ENCODE measurements at regions not wholly inside any gene's neighbourhood (a gene's known extent, or its start where the extent isn't known, plus 50 kb on each side); places are given as distances from the start of the nearest gene placed in this dataset.

DNA sequence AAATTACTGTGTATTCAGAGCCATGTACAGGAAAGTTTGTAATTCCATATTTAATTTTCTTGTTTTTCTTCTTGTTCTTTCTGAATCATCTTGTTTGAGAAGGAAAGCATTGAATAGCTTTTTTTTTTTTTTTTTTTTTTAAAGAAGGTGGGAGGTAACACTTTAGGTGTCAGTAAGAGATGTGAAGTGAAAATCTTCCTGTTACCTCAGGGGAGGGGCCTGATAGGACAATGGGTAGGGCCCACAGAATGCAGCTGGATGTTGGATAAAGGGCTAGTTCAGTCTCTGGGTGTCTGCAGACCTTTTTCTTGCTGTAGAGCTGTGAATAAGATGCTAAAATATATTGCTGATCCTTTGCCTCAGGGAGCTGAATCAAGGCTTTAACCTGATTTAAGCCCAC is 317.4 kb downstream of the MAN2A1 start:
- TF ChIP-seq, protein P1, sequence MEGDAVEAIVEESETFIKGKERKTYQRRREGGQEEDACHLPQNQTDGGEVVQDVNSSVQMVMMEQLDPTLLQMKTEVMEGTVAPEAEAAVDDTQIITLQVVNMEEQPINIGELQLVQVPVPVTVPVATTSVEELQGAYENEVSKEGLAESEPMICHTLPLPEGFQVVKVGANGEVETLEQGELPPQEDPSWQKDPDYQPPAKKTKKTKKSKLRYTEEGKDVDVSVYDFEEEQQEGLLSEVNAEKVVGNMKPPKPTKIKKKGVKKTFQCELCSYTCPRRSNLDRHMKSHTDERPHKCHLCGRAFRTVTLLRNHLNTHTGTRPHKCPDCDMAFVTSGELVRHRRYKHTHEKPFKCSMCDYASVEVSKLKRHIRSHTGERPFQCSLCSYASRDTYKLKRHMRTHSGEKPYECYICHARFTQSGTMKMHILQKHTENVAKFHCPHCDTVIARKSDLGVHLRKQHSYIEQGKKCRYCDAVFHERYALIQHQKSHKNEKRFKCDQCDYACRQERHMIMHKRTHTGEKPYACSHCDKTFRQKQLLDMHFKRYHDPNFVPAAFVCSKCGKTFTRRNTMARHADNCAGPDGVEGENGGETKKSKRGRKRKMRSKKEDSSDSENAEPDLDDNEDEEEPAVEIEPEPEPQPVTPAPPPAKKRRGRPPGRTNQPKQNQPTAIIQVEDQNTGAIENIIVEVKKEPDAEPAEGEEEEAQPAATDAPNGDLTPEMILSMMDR (IDR thresholded peaks at IDR 0.05 in 4 of 5, conservative IDR thresholded peaks at IDR 0.05 in 1 of 5), result no peak
- TF ChIP-seq POLR2A (IDR thresholded peaks at IDR 0.05), result no peak
- Histone ChIP-seq H3K4me3 (no peak overlapping the region), H3K27ac (no peak overlapping the region), H3K4me1 (no peaks in the 10 kb centered on the region), H3K36me3 (no peaks in the 10 kb centered on the region), H3K27me3 (no peaks in the 10 kb centered on the region), H3K9me3 (no peaks in the 10 kb centered on the region)
- in situ Hi-C loops (cut with MboI; ENCODE audit: low sequenced_read_pairs in 4 of 4), result no loop called here
- ATAC-seq (no peak), DNase-seq (no peak)
- intact Hi-C loops (cut with DNase I; ENCODE audit: low total_unique reads), result no loop called here

DNA sequence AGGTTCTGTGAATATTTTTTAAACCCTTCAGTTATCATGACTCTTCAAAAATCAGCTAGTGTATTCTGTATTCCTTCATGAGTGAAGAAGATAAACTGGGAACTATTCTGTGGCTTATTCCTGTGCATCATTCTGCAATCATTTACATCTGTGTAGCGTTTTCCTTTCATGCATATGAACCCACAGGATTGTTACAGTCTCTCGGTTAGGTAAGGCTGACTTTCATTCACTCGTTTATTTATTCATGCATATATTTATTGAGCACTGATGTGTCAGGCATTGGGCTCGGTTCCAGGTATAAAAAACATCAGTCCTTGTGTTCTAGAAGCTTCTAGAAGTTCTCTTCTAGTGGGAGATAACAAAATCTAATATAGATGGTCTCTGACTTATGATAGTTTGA is 318.4 kb downstream of the MAN2A1 start:
- ATAC-seq (no peak), DNase-seq (no peak)
- H3K4me3 ChIP-seq, result no peak overlapping the region
- no peaks in the 10 kb centered on the region for H3K4me1 ChIP-seq
- H3K27ac ChIP-seq, result no peak overlapping the region
- H3K27me3 ChIP-seq, result no peaks in the 10 kb centered on the region
- no peaks in the 10 kb centered on the region for H3K36me3 ChIP-seq
- no peaks in the 10 kb centered on the region for H3K9me3 ChIP-seq
- intact Hi-C loops (cut with DNase I; ENCODE audit: low total_unique reads) (no loop called here), in situ Hi-C loops (cut with MboI; ENCODE audit: low sequenced_read_pairs in 4 of 4) (no loop called here)
- no peak for TF ChIP-seq POLR2A (IDR thresholded peaks at IDR 0.05)
- TF ChIP-seq, protein P1 (IDR thresholded peaks at IDR 0.05 in 4 of 5, conservative IDR thresholded peaks at IDR 0.05 in 1 of 5), result no peak

DNA sequence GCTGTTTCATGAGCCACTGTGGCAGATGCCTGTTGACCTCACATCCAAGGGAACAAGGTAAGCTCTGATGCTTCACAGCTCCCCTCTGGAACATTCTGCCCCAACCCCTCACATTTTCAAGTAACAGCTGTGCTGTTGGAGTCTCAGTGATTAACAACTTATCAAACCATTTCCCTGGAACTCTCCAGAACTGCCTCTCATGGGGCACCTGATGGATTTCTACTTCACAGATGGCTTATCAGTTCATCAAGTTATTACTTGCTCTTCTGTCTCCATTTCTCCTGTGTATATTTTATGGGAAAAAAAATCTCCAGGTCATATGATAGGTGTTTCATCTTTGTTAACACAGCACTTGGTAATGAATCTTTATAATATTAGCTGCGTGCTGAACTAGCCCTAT is 322.4 kb downstream of the MAN2A1 start:
- intact Hi-C loops (cut with DNase I; ENCODE audit: low total_unique reads), result no loop called here
- ATAC-seq (no peak), DNase-seq (no peak)
- Histone ChIP-seq H3K4me3 (no peak overlapping the region), H3K36me3 (no peaks in the 10 kb centered on the region), H3K27me3 (no peaks in the 10 kb centered on the region), H3K4me1 (no peaks in the 10 kb centered on the region), H3K27ac (no peak overlapping the region), H3K9me3 (no peaks in the 10 kb centered on the region)
- in situ Hi-C loops (cut with MboI; ENCODE audit: low sequenced_read_pairs in 4 of 4), result no loop called here
- TF ChIP-seq, protein P1 (IDR thresholded peaks at IDR 0.05 in 4 of 5, conservative IDR thresholded peaks at IDR 0.05 in 1 of 5), result no peak
- no peak for TF ChIP-seq POLR2A (IDR thresholded peaks at IDR 0.05)

- Histone ChIP-seq H3K4me1 (no peaks in the 10 kb centered on the region), H3K4me3 (no peak overlapping the region), H3K27me3 (no peaks in the 10 kb centered on the region), H3K36me3 (no peaks in the 10 kb centered on the region), H3K9me3 (no peaks in the 10 kb centered on the region), H3K27ac (no peak overlapping the region)
- no peak for TF ChIP-seq POLR2A (IDR thresholded peaks at IDR 0.05)
- TF ChIP-seq, protein P1 (IDR thresholded peaks at IDR 0.05 in 4 of 5, conservative IDR thresholded peaks at IDR 0.05 in 1 of 5), result no peak
- intact Hi-C loops (cut with DNase I; ENCODE audit: low total_unique reads) (no loop called here), in situ Hi-C loops (cut with MboI; ENCODE audit: low sequenced_read_pairs in 4 of 4) (no loop called here)
- DNase-seq, result no peak
- no peak for ATAC-seq
Observed at GRCh38 chr5:110013017-110013416, 323.3 kb downstream of the MAN2A1 start.

DNA sequence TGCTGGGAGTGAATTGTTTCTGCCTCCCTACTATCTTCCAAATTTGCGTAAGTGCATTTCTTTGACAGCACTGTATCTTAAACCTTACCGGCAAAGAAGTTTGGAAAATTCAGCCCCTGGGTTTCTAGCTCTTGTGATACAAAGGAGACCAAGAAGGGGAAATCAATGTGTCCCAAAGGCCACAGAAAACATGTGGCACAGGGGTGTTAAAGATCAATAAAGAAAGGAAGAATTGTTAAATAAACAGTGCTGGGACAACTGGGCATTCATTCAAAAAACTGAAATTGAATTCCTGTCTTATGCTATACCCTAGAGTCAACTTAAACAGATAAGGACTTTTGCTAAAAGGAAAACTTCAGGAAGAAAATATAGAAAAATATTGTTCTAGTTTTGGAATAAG is 328.1 kb downstream of the MAN2A1 start:
- intact Hi-C loops (cut with DNase I; ENCODE audit: low total_unique reads), result no loop called here
- Histone ChIP-seq H3K9me3 (no peaks in the 10 kb centered on the region), H3K27ac (no peak overlapping the region), H3K36me3 (no peaks in the 10 kb centered on the region), H3K4me1 (no peaks in the 10 kb centered on the region), H3K4me3 (no peak overlapping the region), H3K27me3 (no peaks in the 10 kb centered on the region)
- in situ Hi-C loops (cut with MboI; ENCODE audit: low sequenced_read_pairs in 4 of 4), result no loop called here
- TF ChIP-seq POLR2A (IDR thresholded peaks at IDR 0.05), result no peak
- TF ChIP-seq, protein P1 (IDR thresholded peaks at IDR 0.05 in 4 of 5, conservative IDR thresholded peaks at IDR 0.05 in 1 of 5), result no peak
- ATAC-seq, result no peak
- DNase-seq, result no peak
